Activated T-helper 17 cell treated with anti-CD3 and anti-CD28 coated beads, Interleukin-2, amount 50 U/mL, for 72 hours (primary cell): ENCODE measurements at regions not wholly inside any gene's neighbourhood (a gene's known extent, or its start where the extent isn't known, plus 50 kb on each side); places are given as distances from the start of the nearest gene placed in this dataset.

Source experiments
- ATAC-seq: fragments of 150-1000 bp; cut with Tn5 transposase; replicated peaks from 2 replicates; pipeline ENCODE4 v1.10.0; 2021; ENCODE audit warnings: mild to moderate bottlenecking, moderate library complexity
- H3K27ac Mint-ChIP-seq: one replicate; pipeline ENCODE4 v1.8.0; 2022; ENCODE audit warnings: mixed read lengths
- H3K27me3 Mint-ChIP-seq: one replicate; pipeline ENCODE4 v1.8.0; 2022; ENCODE audit warnings: mixed read lengths
- H3K36me3 Mint-ChIP-seq: one replicate; pipeline ENCODE4 v1.8.0; 2022; ENCODE audit warnings: low read depth, mild to moderate bottlenecking, mixed read lengths
- H3K4me1 Mint-ChIP-seq: one replicate; pipeline ENCODE4 v1.8.0; 2022; ENCODE audit warnings: mixed read lengths
- H3K4me3 Mint-ChIP-seq: one replicate; pipeline ENCODE4 v1.8.0; 2022; ENCODE audit warnings: mild to moderate bottlenecking, mixed read lengths
- H3K9me3 Mint-ChIP-seq: one replicate; pipeline ENCODE4 v1.8.0; 2022; ENCODE audit warnings: mixed read lengths

DNA sequence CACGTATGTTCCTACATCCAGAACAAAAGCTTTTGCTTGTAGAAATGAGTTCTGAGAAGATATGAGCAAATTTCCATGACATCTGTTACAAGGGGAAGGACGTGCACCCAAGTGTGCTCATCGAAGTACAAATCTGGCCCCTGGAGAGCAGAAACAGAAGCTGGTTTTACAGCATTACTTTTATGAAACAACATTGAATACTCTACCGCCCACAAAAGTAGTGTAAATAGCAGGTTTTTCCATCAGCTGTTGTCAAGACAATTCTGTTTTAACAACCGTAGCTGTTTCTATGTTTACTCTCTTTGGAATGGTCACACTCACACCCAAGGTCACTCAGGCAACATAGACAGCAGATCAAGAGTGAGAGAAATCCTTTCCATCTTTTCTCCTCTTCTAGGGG is 114.2 kb upstream of the SSTR4 start:
- no peak for ATAC-seq
- Mint-ChIP-seq H3K36me3 (no peaks in the 10 kb centered on the region), H3K4me1 (no peaks in the 10 kb centered on the region), H3K27me3 (peaks cover 14% of the 10 kb centered on the region), H3K4me3 (no peak overlapping the region), H3K27ac (no peak overlapping the region), H3K9me3 (no peaks in the 10 kb centered on the region)

DNA sequence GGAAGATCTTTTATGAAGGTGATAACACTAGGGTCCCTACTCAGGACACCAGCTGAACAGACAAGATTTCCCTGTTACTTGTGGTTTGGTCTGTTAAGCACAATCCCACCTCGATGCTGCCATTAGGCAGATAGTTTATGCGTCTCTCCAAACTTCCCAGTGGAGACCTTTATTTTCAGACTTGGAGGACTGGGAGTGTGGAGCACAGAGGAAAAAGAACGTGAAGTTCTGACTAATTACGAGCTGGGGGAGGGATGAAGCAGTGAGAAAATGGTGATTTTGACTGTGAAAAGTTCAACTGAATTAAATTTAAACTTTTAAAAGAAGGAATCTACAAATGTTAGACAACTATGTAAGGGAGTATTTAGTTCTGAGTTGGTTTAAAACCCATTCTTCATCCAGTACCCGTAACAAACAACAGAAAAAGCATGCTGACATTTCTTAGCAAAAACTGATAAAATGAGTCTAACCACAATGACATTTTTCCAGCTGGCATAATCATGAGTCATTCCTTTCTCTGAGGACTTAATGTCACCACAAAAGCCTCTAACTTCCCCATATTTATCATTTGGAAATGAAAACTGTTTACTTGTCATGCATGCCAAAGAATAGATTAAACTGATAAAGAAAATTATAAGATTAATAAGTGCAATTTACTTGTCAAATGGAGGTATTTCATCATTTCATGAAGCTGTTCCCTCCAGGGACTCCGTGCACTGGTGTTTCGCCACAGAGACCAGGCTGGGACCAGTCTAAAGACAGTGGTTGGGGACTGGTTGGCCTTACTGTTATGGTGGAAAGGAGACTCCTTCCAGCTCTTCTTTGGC is 113.3 kb upstream of the SSTR4 start:
- Mint-ChIP-seq H3K4me3 (no peak overlapping the region), H3K9me3 (peaks cover 4% of the 10 kb centered on the region), H3K4me1 (no peaks in the 10 kb centered on the region), H3K36me3 (no peaks in the 10 kb centered on the region), H3K27ac (no peak overlapping the region), H3K27me3 (peaks cover 14% of the 10 kb centered on the region)
- ATAC-seq, result no peak

DNA sequence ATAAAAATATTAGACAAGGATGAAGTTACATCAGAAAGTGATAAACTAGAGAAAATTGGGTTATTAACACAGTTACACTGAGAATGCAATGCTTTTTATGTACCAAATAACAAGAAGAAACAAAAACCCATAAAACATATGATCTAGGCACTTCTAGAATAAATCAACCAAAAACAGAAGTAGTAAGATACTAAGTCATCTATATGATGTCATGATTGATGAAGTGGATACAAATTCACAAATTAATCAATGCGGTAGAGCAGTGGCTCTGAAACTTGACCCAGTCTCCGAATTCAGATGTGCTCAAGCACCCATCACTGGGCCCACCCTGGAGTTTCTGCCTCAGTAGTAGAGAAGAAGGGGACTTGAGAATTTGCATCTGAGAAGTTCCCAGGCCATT is 112.1 kb upstream of the SSTR4 start:
- no peaks in the 10 kb centered on the region for H3K4me1 Mint-ChIP-seq
- H3K27me3 Mint-ChIP-seq, result peaks cover 13% of the 10 kb centered on the region
- no peak overlapping the region for H3K4me3 Mint-ChIP-seq
- no peak for ATAC-seq
- no peak overlapping the region for H3K27ac Mint-ChIP-seq
- peaks cover 4% of the 10 kb centered on the region for H3K9me3 Mint-ChIP-seq
- H3K36me3 Mint-ChIP-seq, result no peaks in the 10 kb centered on the region

DNA sequence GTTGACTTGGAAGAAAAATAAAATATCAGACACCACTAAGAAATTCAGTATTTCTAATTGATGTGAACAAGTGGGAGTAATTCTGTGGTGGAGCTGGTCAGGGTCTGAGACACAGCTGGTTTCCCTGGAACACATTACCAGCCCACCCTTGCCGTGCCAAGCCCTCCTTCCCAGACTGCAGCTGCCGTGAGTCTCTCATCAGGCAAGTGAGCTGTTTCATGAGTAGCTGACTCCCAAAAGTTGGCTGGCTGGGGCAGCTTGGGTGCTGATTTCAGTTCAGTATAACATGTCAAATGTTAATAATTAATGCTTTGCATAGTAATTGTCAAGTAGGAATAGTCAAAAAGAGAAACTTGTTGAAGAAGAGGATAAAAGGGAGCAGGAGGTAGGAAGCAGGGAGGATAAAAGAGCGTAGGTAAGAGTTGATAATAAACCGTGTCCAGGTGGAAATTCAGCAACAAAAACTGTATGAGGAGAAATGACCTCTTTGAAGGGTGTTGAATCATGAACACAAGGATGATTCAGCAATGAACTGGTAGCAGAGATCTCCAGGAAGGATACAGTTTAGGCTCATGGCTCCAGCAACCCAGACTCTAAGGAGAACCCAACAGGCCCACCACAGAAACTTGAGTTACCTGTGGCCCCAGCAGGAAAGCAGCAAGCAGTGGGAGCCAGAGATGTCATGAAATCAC is 110.9 kb upstream of the SSTR4 start:
- H3K27me3 Mint-ChIP-seq, result peaks cover 6% of the 10 kb centered on the region
- H3K4me3 Mint-ChIP-seq, result no peak overlapping the region
- ATAC-seq, result no peak
- no peak overlapping the region for H3K27ac Mint-ChIP-seq
- H3K9me3 Mint-ChIP-seq, result peaks cover 4% of the 10 kb centered on the region
- H3K4me1 Mint-ChIP-seq, result no peaks in the 10 kb centered on the region
- no peaks in the 10 kb centered on the region for H3K36me3 Mint-ChIP-seq

DNA sequence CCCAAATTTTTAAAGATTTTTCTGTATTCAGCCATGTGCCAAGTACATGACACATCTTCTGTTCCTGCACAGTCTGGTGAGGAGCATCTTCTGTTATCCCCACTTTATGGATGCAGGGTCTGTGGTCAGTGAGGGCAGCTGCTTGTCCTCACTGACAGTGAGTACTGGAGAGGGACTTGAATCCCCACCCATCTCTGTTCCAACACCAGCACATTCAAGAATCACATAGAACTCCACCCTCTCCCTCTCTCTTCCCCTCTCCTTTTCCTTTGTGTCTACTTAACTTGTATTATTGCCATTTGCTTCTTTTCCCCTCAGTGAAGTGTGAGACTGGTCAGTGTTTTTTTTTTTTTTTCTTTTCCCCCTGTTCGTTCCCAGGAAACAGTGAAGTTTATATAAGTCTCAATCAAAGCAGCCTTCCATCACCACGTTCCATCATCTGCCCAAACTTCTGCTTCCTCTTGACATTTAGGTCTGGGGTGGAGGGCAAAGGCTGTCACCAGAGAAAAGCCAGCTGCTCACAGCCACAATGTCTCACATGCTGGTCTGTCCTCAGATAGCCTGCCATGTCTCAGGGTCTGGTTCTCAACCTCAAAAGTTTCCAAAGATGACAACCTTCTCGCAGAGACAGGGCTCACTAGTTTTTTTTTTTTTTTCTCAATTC is 110.0 kb upstream of the SSTR4 start:
- peaks cover 5% of the 10 kb centered on the region for H3K27me3 Mint-ChIP-seq
- H3K4me1 Mint-ChIP-seq, result no peaks in the 10 kb centered on the region
- ATAC-seq, result no peak
- peaks cover 4% of the 10 kb centered on the region for H3K9me3 Mint-ChIP-seq
- no peak overlapping the region for H3K27ac Mint-ChIP-seq
- H3K4me3 Mint-ChIP-seq, result no peak overlapping the region
- H3K36me3 Mint-ChIP-seq, result no peaks in the 10 kb centered on the region

DNA sequence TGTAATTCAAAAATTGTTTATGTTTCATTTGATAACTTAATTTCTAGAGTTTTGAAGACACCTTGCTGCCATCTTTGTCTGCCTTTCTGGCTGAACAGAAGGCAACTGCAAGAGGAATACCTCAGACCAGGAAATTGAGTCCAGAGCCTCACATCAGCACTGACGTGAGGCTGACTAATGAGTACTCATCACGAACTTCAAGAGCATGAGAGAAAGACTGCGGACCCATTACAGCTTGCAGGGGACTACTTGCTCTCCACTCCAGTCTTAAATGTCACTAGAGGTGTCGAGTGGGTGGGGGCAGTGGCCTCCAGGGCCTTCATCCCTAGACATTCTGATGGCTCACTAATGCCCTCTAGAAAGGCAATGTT is 109.5 kb upstream of the SSTR4 start:
- no peak overlapping the region for H3K4me3 Mint-ChIP-seq
- H3K36me3 Mint-ChIP-seq, result no peaks in the 10 kb centered on the region
- peaks cover 5% of the 10 kb centered on the region for H3K27me3 Mint-ChIP-seq
- peaks cover 4% of the 10 kb centered on the region for H3K9me3 Mint-ChIP-seq
- ATAC-seq, result peak; percentile 19
- H3K4me1 Mint-ChIP-seq, result no peaks in the 10 kb centered on the region
- H3K27ac Mint-ChIP-seq, result no peak overlapping the region

DNA sequence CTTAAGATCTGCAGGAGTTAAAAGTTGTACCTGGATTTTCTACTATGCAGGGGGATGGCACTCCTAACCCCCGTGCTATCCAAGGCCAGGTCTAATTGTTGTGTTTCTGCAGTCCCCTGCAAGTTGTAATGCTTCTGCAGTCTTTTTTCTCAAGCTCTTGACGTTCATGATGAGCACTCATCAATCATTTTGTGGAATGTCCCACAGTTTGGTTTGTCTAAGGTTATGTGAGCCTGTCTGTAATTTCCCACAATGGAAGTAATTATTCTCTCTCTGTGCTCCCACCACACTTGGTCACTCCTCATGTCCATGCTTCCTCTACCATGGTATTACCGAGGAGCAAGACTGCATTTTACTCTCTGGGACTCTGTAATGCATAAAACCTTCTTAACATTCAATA is 107.6 kb upstream of the SSTR4 start:
- Mint-ChIP-seq H3K36me3 (no peaks in the 10 kb centered on the region), H3K27me3 (peaks cover 3% of the 10 kb centered on the region), H3K4me3 (no peak overlapping the region), H3K9me3 (peaks cover 4% of the 10 kb centered on the region), H3K4me1 (no peaks in the 10 kb centered on the region), H3K27ac (no peak overlapping the region)
- ATAC-seq, result no peak

DNA sequence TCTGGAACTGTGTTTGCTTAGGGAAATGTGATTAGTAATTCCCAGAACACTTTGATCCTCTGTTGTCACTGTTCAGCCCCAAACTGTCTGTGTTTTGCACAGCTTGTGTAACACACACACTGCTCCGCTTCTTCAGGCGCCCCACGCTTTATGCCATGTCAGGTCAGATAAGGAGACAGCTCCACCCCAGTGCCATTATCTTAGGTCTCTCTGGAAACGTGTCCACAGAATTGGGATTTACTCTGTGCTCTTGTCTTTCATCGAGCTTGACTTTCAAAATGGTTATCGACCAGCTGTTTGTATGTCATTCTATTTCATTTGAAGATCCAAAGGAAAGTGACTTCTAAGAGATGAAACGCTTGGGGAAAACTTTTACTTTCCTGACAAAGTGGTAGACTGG is 106.4 kb upstream of the SSTR4 start:
- no peaks in the 10 kb centered on the region for H3K27me3 Mint-ChIP-seq
- peaks cover 4% of the 10 kb centered on the region for H3K9me3 Mint-ChIP-seq
- H3K4me1 Mint-ChIP-seq, result no peaks in the 10 kb centered on the region
- no peak for ATAC-seq
- no peaks in the 10 kb centered on the region for H3K36me3 Mint-ChIP-seq
- no peak overlapping the region for H3K27ac Mint-ChIP-seq
- H3K4me3 Mint-ChIP-seq, result no peak overlapping the region

DNA sequence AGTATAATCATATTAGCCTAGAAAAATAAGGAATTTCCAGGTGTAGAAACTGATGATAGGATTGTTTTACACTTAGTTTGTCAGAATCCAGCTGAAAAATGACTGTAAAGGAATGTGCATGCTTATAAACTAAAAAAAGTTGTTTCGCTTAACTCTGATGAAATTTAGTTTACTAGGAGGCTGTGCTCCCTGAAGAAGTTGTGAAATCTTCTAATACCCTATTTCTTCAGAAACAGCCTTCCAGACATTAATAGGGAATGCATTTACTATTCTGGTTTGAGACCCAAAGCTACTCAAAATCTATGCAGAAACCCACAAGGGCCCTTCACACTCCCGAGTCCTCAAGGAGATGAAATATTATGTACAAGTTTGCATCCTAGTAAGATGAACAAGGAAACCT is 105.5 kb upstream of the SSTR4 start:
- no peak overlapping the region for H3K27ac Mint-ChIP-seq
- peaks cover 4% of the 10 kb centered on the region for H3K9me3 Mint-ChIP-seq
- H3K36me3 Mint-ChIP-seq, result no peaks in the 10 kb centered on the region
- no peaks in the 10 kb centered on the region for H3K27me3 Mint-ChIP-seq
- no peak overlapping the region for H3K4me3 Mint-ChIP-seq
- no peaks in the 10 kb centered on the region for H3K4me1 Mint-ChIP-seq
- ATAC-seq, result no peak

DNA sequence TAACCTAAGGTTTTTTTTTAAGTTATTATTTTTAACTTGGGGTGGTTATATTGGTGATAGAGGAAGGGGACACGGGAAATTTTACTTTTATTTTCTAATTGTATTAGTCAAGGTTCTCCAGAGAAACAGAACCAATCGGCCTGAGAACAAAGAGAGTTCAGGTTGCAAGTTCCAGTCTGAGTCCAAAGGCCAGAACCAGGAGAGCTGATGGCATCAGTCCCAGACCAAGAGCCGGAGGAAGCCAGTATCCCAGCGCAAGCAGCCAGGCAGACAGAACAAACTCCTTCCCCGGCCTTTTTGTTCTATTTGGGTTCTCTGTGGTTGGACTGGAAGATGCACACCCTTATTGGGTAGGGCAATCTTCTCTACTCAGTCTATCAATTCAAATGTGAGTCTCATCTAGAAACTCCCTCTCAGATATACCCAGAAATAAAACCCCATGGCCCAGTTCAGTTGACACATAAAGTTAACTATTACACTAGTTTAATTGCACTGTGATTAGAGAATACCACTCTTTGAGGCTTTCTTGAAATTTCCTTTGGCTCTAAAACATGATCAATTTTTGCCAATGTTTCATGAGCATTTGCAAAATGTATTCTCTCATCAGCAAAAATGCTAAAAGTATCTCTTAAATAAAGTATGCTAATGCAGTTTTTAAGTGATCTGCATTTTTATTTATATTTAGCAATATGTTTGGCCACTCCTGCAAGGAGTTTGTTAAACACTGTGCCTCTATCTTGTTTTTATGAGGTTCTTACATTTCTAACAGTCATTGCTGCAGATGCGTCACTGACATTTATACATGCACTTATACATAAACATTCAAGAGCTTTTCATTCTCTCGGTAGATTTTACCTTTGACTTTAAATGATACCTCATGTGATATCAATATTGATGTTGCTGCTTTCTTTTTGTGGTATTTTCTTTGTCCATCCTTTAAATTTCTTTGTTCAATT is 103.2 kb upstream of the SSTR4 start:
- Mint-ChIP-seq H3K27ac (no peak overlapping the region), H3K4me1 (no peaks in the 10 kb centered on the region), H3K27me3 (peaks cover 4% of the 10 kb centered on the region), H3K36me3 (no peaks in the 10 kb centered on the region), H3K9me3 (no peaks in the 10 kb centered on the region), H3K4me3 (no peak overlapping the region)
- no peak for ATAC-seq

DNA sequence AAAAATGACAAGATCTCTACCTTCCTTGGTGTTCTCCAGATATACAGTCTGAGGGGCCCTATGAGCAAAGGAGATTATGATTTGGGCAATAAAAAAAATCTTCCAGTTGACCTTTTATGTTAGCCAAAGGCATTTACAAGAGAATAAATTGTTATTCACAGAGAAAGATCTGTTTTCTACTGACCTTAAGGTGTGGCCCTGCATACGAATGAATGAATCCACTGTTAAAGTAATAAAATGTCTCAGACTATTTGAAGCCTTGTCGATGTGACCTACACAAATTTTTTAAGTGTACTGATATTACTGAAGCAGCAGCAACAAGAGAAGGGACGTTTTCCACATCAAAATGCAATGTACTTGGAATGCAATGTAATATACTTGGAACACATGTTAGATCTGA is 95.9 kb upstream of the SSTR4 start:
- Mint-ChIP-seq H3K9me3 (no peaks in the 10 kb centered on the region), H3K27ac (no peak overlapping the region), H3K4me3 (no peak overlapping the region)

DNA sequence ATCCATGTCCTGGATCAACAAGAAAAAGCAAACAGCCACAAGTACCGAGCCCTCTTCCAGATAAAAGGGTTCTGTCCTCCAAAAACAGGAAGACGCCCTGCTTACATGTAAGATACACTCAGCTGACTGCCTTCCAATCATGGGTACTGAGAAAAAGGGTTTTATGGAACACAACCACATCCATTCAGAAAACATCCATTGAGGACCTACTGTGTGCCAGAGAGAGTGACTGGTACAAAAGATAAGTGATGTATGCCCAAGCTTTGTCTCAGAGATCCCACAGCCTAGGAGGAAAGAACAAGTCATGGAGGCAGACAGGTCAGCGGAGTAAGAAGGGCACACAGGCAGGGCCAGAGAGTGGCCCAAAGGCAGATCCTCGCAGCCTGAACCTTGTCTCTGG is 94.8 kb upstream of the SSTR4 start:
- no peaks in the 10 kb centered on the region for H3K36me3 Mint-ChIP-seq

More for the DNA sequence above, 95.9 kb upstream of the SSTR4 start:
- no peak for ATAC-seq
- Mint-ChIP-seq H3K36me3 (no peaks in the 10 kb centered on the region), H3K27me3 (peaks cover 18% of the 10 kb centered on the region), H3K4me1 (no peaks in the 10 kb centered on the region)

DNA sequence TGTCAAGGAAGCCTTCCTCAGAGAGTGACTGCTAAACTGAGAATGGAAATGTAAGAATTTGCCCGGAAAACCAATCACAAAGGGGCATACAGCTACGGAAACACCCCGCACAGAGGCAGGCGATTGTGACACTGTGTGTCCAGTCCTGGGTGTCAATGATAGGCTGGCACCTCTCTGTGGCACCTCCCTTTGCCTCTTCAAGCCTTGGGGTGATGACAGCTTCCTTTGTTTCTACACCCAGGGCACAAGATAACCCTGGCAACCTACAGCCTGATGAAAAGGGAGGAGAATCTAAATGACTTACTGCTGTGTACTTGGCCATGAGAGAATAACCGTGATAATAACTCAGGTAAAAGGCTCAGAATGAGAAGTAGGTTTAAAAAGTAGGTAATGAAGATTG is 93.6 kb upstream of the SSTR4 start:
- no peaks in the 10 kb centered on the region for H3K36me3 Mint-ChIP-seq
- H3K4me3 Mint-ChIP-seq, result no peak overlapping the region
- no peak for ATAC-seq
- peaks cover 26% of the 10 kb centered on the region for H3K27me3 Mint-ChIP-seq
- no peaks in the 10 kb centered on the region for H3K9me3 Mint-ChIP-seq
- H3K27ac Mint-ChIP-seq, result no peak overlapping the region
- no peaks in the 10 kb centered on the region for H3K4me1 Mint-ChIP-seq

More for the DNA sequence above, 94.8 kb upstream of the SSTR4 start:
- no peak overlapping the region for H3K27ac Mint-ChIP-seq
- H3K27me3 Mint-ChIP-seq, result peaks cover 21% of the 10 kb centered on the region
- H3K4me3 Mint-ChIP-seq, result no peak overlapping the region
- ATAC-seq, result no peak
- no peaks in the 10 kb centered on the region for H3K9me3 Mint-ChIP-seq
- H3K4me1 Mint-ChIP-seq, result no peaks in the 10 kb centered on the region

DNA sequence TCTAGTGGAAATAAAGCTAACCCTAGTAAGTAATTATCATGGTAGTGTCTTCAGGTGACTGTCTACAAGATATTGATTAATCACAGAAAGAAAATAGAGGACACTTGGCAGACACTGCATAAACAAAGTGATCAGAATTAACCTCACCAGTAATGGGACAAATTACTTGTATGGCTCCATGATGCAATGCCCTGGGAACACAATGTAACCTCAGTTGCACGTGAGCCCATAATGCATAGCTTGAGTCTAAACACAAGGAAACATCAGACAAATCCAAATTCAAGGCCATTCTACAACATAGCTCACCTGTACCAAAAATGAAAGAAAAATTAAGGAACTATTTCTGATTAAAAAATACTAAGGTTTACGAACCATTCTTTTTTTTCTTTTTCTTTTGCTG is 92.4 kb upstream of the SSTR4 start:
- Mint-ChIP-seq H3K27ac (no peak overlapping the region), H3K36me3 (no peaks in the 10 kb centered on the region), H3K4me1 (no peaks in the 10 kb centered on the region), H3K27me3 (peaks cover 25% of the 10 kb centered on the region), H3K4me3 (no peak overlapping the region), H3K9me3 (no peaks in the 10 kb centered on the region)
- ATAC-seq, result no peak
